NCI-H748 treated with DMSO at 0.1 percent for 48 hours (cell line): ENCODE measurements at regions not wholly inside any gene's neighbourhood (a gene's known extent, or its start where the extent isn't known, plus 50 kb on each side); places are given as distances from the start of the nearest gene placed in this dataset.

Source experiments
- DNase-seq: peaks from one replicate; lab custom pipeline; 2025; lab: John Stamatoyannopoulos, UW

GRCh38 chr2:188922191-188922590, 52.0 kb upstream of the COL3A1 start:
- DNase-seq = no peak
